ENCODE measurements at regions not wholly inside any gene's neighbourhood (a gene's known extent, or its start where the extent isn't known, plus 50 kb on each side); places are given as distances from the start of the nearest gene placed in this dataset.

DNA sequence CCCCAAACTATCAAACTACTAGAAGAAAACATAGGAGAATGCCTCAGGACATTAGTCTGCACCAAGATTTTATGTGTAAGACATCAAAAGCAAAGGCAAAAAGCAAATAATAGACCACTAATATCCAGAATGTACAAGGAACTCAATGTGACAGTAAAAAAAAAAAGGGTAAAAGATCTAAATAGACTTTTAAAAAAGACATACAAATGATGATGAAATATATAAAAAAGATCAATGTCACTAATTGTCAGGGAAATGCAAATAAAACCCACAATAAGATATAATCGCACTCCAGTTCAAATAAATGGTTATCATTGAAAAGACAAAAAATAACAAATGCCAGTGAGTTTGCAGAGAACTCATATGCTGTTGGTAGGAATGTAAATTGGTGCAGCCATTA lies 118.3 kb upstream of the DUSP22 start:
- TF ChIP-seq EZH2 (IDR thresholded peaks at IDR 0.05; ENCODE audit: borderline replicate concordance, insufficient read depth, low read depth, low read length, poor library complexity, severe bottlenecking), result no peak
- TF ChIP-seq, protein P1, sequence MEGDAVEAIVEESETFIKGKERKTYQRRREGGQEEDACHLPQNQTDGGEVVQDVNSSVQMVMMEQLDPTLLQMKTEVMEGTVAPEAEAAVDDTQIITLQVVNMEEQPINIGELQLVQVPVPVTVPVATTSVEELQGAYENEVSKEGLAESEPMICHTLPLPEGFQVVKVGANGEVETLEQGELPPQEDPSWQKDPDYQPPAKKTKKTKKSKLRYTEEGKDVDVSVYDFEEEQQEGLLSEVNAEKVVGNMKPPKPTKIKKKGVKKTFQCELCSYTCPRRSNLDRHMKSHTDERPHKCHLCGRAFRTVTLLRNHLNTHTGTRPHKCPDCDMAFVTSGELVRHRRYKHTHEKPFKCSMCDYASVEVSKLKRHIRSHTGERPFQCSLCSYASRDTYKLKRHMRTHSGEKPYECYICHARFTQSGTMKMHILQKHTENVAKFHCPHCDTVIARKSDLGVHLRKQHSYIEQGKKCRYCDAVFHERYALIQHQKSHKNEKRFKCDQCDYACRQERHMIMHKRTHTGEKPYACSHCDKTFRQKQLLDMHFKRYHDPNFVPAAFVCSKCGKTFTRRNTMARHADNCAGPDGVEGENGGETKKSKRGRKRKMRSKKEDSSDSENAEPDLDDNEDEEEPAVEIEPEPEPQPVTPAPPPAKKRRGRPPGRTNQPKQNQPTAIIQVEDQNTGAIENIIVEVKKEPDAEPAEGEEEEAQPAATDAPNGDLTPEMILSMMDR (IDR thresholded peaks at IDR 0.05), result no peak
- Mint-ChIP-seq H3K4me1 (peaks cover 5% of the 10 kb centered on the region), H3K27me3 (no peaks in the 10 kb centered on the region), H3K9me3 (ENCODE audit: insufficient read depth) (peaks cover 2% of the 10 kb centered on the region), H3K4me3 (no peak overlapping the region), H3K27ac (no peak overlapping the region)
- H2AFZ ChIP-seq (ENCODE audit: insufficient read depth, low read depth, low read length, poor library complexity, severe bottlenecking), result no peak overlapping the region
- H3K4me2 ChIP-seq (replicated peaks; ENCODE audit: low read depth, low read length, poor library complexity, severe bottlenecking), result no peak overlapping the region
- ChIA-PET POLR2A (no interaction called here), CTCF (no interaction called here)
- no peaks in the 10 kb centered on the region for H3K4me1 ChIP-seq (ENCODE audit: control insufficient read depth in 2 of 2, insufficient read depth in 2 of 2, low read length in 2 of 2)
- no peaks in the 10 kb centered on the region for H3K79me2 ChIP-seq (ENCODE audit: control insufficient read depth, insufficient read depth, low read length)
- H3K27me3 ChIP-seq (replicated peaks in 1 of 4; ENCODE audit: control extremely low read depth in 1 of 4, control insufficient read depth in 3 of 4, insufficient read depth in 4 of 4, low read length in 3 of 4), result no peaks in the 10 kb centered on the region
- H3K9ac ChIP-seq (ENCODE audit: low read length), result no peak overlapping the region
- H4K20me1 ChIP-seq (ENCODE audit: control insufficient read depth, insufficient read depth, low read length, poor library complexity, severe bottlenecking), result no peaks in the 10 kb centered on the region
- H3K27ac ChIP-seq (ENCODE audit: low read length in 2 of 2), result no peak overlapping the region
- no peak overlapping the region for H3K4me3 ChIP-seq (ENCODE audit: control extremely low read depth in 1 of 5, extremely low read depth in 1 of 5, insufficient read depth in 1 of 5, low read depth in 2 of 5, low read length in 4 of 5)
- peaks cover 0 to 22% (median 0%) of the 10 kb centered on the region in 3 donors for H3K9me3 ChIP-seq (ENCODE audit: control extremely low read depth in 1 of 3, control insufficient read depth in 2 of 3, insufficient read depth in 1 of 3, low read length in 2 of 3)
- no CpG with 5 or more reads among the region's 1 CpG for WGBS (ENCODE audit: insufficient coverage)
- DNase-seq (no peak), ATAC-seq (ENCODE audit: low read depth) (no peak)
- intact Hi-C loops (cut with micrococcal nuclease), result no loop called here
- no peaks in the 10 kb centered on the region for H3K36me3 ChIP-seq (replicated peaks in 1 of 2; ENCODE audit: control extremely low read depth in 1 of 2, control insufficient read depth in 1 of 2, extremely low read depth in 1 of 2, insufficient read depth in 2 of 2, low read length in 1 of 2)

DNA sequence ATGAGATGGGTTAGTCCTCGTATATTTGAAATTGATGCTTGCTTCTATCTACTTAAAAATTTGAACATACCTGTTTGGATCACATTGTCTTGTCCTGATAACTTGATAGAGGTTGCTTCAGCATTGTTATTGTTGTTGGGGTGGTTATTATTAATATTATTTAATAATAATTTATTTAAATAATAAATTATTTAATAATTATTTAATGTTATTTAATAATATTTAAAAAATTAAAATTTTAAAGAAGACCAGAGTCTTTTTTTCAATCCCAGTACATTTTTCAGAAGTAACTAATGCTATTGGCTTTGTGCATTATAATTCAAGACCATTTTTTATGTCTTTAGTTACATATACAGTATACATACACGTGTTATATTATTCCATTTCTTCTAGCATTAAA lies 116.6 kb upstream of the DUSP22 start:
- H3K27ac ChIP-seq (ENCODE audit: low read length in 2 of 2), result no peak overlapping the region
- peaks cover 13% of the 10 kb centered on the region for H3K4me1 Mint-ChIP-seq
- no peak overlapping the region for H3K4me2 ChIP-seq (replicated peaks; ENCODE audit: low read depth, low read length, poor library complexity, severe bottlenecking)
- no peaks in the 10 kb centered on the region for H3K27me3 Mint-ChIP-seq
- no peaks in the 10 kb centered on the region for H3K27me3 ChIP-seq (replicated peaks in 1 of 4; ENCODE audit: control extremely low read depth in 1 of 4, control insufficient read depth in 3 of 4, insufficient read depth in 4 of 4, low read length in 3 of 4)
- H3K4me3 Mint-ChIP-seq, result no peak overlapping the region
- CTCF ChIA-PET, result no interaction called here
- H2AFZ ChIP-seq (ENCODE audit: insufficient read depth, low read depth, low read length, poor library complexity, severe bottlenecking), result no peak overlapping the region
- intact Hi-C loops (cut with micrococcal nuclease), result no loop called here
- H4K20me1 ChIP-seq (ENCODE audit: control insufficient read depth, insufficient read depth, low read length, poor library complexity, severe bottlenecking), result no peaks in the 10 kb centered on the region
- no peak for DNase-seq
- no peak overlapping the region for H3K4me3 ChIP-seq (ENCODE audit: control extremely low read depth in 1 of 5, extremely low read depth in 1 of 5, insufficient read depth in 1 of 5, low read depth in 2 of 5, low read length in 4 of 5)
- no peaks in the 10 kb centered on the region for H3K36me3 ChIP-seq (replicated peaks in 1 of 2; ENCODE audit: control extremely low read depth in 1 of 2, control insufficient read depth in 1 of 2, extremely low read depth in 1 of 2, insufficient read depth in 2 of 2, low read length in 1 of 2)
- POLR2A ChIA-PET, result no interaction called here
- H3K9ac ChIP-seq (ENCODE audit: low read length), result no peak overlapping the region
- no peak overlapping the region for H3K27ac Mint-ChIP-seq
- peaks cover 2% of the 10 kb centered on the region for H3K9me3 Mint-ChIP-seq (ENCODE audit: insufficient read depth)
- no CpG with 5 or more reads among the region's 2 CpGs for WGBS (ENCODE audit: insufficient coverage)
- TF ChIP-seq, protein P1 (IDR thresholded peaks at IDR 0.05), result no peak
- TF ChIP-seq EZH2 (IDR thresholded peaks at IDR 0.05; ENCODE audit: borderline replicate concordance, insufficient read depth, low read depth, low read length, poor library complexity, severe bottlenecking), result no peak
- no peaks in the 10 kb centered on the region for H3K79me2 ChIP-seq (ENCODE audit: control insufficient read depth, insufficient read depth, low read length)
- peaks cover 7 to 12% of the 10 kb centered on the region in 2 donors for H3K4me1 ChIP-seq (ENCODE audit: control insufficient read depth in 2 of 2, insufficient read depth in 2 of 2, low read length in 2 of 2)
- ATAC-seq (ENCODE audit: low read depth), result no peak
- peaks cover 0 to 36% (median 0%) of the 10 kb centered on the region in 3 donors for H3K9me3 ChIP-seq (ENCODE audit: control extremely low read depth in 1 of 3, control insufficient read depth in 2 of 3, insufficient read depth in 1 of 3, low read length in 2 of 3)

Measured in B cell (primary cell).